ENCODE measurements at regions not wholly inside any gene's neighbourhood (a gene's known extent, or its start where the extent isn't known, plus 50 kb on each side); places are given as distances from the start of the nearest gene placed in this dataset.
"Not testable (repeated sequence)": the region's sequence is repeated elsewhere in the genome, so short reads cannot be mapped to it uniquely, and the experiment has no call there.

DNA sequence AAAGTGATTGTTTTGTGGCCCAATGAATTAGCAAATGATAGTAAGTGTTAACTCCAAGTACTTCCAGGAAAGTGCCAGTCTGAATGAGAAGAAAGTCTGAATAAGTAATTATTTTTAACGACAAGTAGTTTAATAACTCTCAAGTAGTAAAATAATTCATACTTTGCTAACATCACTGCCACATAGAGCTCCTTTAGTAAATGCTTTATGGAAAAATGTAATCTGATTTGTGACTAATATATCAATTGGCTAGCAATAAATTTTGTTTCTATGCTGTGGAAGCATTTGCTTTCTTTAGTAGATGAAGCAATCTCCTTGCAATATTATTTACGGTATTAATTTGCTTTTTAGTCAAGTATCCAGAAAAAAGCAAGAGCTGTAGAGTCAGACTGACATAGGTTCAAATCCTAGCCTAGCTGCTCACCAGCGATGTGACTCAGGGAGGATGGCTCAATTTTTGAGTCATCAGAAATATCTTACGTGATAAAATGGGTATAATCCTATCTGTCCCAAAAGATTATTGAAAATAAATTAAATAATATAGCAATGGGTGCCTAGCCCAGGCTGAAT is 329.3 kb downstream of the FGFR2 start:
- no peaks in the 10 kb centered on the region for H3K36me3 ChIP-seq
- no peak for TF ChIP-seq POLR2A (IDR thresholded peaks at IDR 0.05)
- TF ChIP-seq, protein P1, sequence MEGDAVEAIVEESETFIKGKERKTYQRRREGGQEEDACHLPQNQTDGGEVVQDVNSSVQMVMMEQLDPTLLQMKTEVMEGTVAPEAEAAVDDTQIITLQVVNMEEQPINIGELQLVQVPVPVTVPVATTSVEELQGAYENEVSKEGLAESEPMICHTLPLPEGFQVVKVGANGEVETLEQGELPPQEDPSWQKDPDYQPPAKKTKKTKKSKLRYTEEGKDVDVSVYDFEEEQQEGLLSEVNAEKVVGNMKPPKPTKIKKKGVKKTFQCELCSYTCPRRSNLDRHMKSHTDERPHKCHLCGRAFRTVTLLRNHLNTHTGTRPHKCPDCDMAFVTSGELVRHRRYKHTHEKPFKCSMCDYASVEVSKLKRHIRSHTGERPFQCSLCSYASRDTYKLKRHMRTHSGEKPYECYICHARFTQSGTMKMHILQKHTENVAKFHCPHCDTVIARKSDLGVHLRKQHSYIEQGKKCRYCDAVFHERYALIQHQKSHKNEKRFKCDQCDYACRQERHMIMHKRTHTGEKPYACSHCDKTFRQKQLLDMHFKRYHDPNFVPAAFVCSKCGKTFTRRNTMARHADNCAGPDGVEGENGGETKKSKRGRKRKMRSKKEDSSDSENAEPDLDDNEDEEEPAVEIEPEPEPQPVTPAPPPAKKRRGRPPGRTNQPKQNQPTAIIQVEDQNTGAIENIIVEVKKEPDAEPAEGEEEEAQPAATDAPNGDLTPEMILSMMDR (IDR thresholded peaks at IDR 0.05 in 8 of 11, conservative IDR thresholded peaks at IDR 0.05 in 3 of 11), result no peak
- TF ChIP-seq POLR2AphosphoS5 (IDR thresholded peaks at IDR 0.05), result no peak
- H3K27me3 ChIP-seq (replicated peaks in 1 of 7), result no peaks in the 10 kb centered on the region
- WGBS, 5 donors, result 82 to 91% (median 85%) methylated on average over 4 of the region's 4 CpGs
- no peak for DNase-seq
- H3K4me1 ChIP-seq, result no peaks in the 10 kb centered on the region
- intact Hi-C loops (cut with DNase I; ENCODE audit: low total_unique reads), result no loop called here
- no peaks in the 10 kb centered on the region for H3K9me3 ChIP-seq
- H3K4me3 ChIP-seq, result no peak overlapping the region
- no peak overlapping the region for H3K27ac ChIP-seq

DNA sequence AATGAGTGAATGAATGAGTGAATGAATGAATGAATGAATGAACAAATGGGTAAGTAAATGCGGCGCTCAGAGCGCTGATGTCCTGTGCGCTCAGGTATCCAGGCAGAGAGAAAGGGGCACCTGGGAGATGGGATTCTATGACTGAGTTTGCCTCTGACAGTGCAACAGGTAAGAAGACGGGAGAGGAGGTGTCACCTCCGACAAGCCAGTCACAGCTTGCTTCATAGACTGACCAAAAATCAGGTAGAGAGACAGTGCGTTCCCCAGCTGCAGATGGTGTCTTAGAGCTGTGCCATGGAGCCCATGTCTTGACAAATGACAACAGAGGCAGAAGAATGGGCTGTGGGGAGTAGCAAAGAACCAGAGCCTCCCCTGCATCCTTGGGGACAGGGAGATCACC is 327.3 kb downstream of the FGFR2 start:
- no peaks in the 10 kb centered on the region for H3K27me3 ChIP-seq (replicated peaks in 1 of 7)
- H3K27ac ChIP-seq, result no peak overlapping the region
- no peak for DNase-seq
- no peaks in the 10 kb centered on the region for H3K36me3 ChIP-seq
- no peaks in the 10 kb centered on the region for H3K9me3 ChIP-seq
- TF ChIP-seq, protein P1 (IDR thresholded peaks at IDR 0.05 in 8 of 11, conservative IDR thresholded peaks at IDR 0.05 in 3 of 11), result no peak
- TF ChIP-seq POLR2AphosphoS5 (IDR thresholded peaks at IDR 0.05) (no peak), POLR2A (IDR thresholded peaks at IDR 0.05) (no peak)
- H3K4me3 ChIP-seq, result no peak overlapping the region
- H3K4me1 ChIP-seq, result no peaks in the 10 kb centered on the region
- 83 to 97% (median 88%) methylated on average over 7 of the region's 7 CpGs for WGBS, 5 donors
- intact Hi-C loops (cut with DNase I; ENCODE audit: low total_unique reads), result no loop called here

DNA sequence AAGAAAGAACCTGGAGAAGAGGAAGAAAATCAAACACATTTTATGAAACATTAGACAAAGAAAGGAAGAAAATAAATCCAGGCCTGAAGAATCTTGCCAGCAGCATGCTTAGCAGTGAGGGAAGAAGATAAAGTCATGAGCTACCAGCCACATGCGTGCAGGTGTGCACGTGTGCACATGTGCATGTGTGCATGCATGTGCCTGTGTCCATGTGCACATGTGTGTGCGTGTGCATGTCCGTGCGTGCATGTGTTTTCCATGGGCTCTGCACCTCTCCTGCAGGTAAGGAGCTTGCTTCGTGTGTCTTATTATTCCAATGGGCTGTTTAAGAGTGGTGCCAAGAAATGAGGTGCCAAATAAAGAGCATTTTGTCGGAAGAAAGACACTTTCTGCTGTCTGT is 322.2 kb downstream of the FGFR2 start:
- H3K27me3 ChIP-seq (replicated peaks in 1 of 7), result peaks cover 0 to 5% (median 0%) of the 10 kb centered on the region in 7 donors
- no peak overlapping the region for H3K4me3 ChIP-seq
- no peak for DNase-seq
- intact Hi-C loops (cut with DNase I; ENCODE audit: low total_unique reads), result no loop called here
- no peaks in the 10 kb centered on the region for H3K36me3 ChIP-seq
- H3K9me3 ChIP-seq, result peaks cover 0 to 14% (median 0%) of the 10 kb centered on the region in 8 donors
- WGBS, 5 donors, result 85 to 92% (median 86%) methylated on average over 7 of the region's 7 CpGs
- no peak overlapping the region for H3K27ac ChIP-seq
- TF ChIP-seq POLR2A (IDR thresholded peaks at IDR 0.05) (no peak), POLR2AphosphoS5 (IDR thresholded peaks at IDR 0.05) (no peak)
- TF ChIP-seq, protein P1 (IDR thresholded peaks at IDR 0.05 in 8 of 11, conservative IDR thresholded peaks at IDR 0.05 in 3 of 11), result no peak
- H3K4me1 ChIP-seq, result no peaks in the 10 kb centered on the region

DNA sequence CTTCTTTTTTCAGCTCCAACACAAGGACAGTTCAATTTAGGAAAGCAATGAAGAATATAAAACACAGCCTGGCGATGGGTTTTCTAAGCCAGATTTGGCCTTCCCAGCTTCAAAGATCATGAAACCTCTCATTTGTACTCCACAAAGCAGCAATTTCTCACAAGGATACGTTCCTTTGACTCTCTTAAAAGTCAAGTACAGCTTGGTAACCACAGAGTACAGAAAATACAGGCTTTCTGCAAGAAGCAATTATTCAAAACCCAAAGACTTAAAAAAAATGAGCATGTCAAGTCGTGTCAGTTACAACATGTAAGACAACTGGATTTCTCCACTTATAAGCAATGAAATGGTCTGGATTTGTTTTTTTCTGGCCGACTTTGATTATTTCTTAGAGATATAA is 321.4 kb downstream of the FGFR2 start:
- no peaks in the 10 kb centered on the region for H3K36me3 ChIP-seq
- no peak for TF ChIP-seq POLR2AphosphoS5 (IDR thresholded peaks at IDR 0.05)
- TF ChIP-seq, protein P1 (IDR thresholded peaks at IDR 0.05 in 8 of 11, conservative IDR thresholded peaks at IDR 0.05 in 3 of 11), result no peak
- no peak for TF ChIP-seq POLR2A (IDR thresholded peaks at IDR 0.05)
- peaks cover 0 to 5% (median 0%) of the 10 kb centered on the region in 7 donors for H3K27me3 ChIP-seq (replicated peaks in 1 of 7)
- DNase-seq, result no peak
- intact Hi-C loops (cut with DNase I; ENCODE audit: low total_unique reads), result no loop called here
- H3K4me1 ChIP-seq, result no peaks in the 10 kb centered on the region
- H3K9me3 ChIP-seq, result peaks cover 0 to 14% (median 0%) of the 10 kb centered on the region in 8 donors
- no peak overlapping the region for H3K27ac ChIP-seq
- no peak overlapping the region for H3K4me3 ChIP-seq
- whole genome bisulfite sequencing, 5 donors, result 63 to 77% (median 69%) methylated on average over 4 of the region's 4 CpGs

DNA sequence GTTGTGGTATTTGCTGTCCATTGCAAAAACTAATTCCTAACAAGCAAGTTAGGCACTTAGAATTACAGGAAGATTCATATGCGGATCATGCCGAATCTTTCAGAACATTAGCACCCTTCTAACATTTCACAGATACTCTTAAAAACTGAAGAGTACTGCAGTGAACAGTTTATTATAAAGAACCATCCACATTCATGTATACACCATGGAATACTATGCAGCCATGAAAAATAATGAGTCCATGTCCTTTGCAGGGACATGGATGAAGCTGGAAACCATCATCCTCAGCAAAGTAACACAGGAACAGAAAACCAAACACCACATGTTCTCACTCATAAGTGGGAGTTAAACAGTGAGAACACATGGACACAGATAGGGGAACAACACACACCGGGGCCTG is 319.9 kb downstream of the FGFR2 start:
- H3K4me1 ChIP-seq; H3K4me3 ChIP-seq; H3K27me3 ChIP-seq (replicated peaks in 1 of 7); intact Hi-C loops (cut with DNase I; ENCODE audit: low total_unique reads); H3K36me3 ChIP-seq; DNase-seq; H3K27ac ChIP-seq: not testable (repeated sequence)
- H3K9me3 ChIP-seq, result peaks cover 0 to 14% (median 0%) of the 10 kb centered on the region in 8 donors
- WGBS, 5 donors, result 88 to 99% (median 96%) methylated on average over 3 of the region's 3 CpGs
